ENCODE measurements at regions not wholly inside any gene's neighbourhood (a gene's known extent, or its start where the extent isn't known, plus 50 kb on each side); places are given as distances from the start of the nearest gene placed in this dataset.
A peak's percentile ranks its signal among the peaks of the same experiment; 100 is the strongest.
"Not testable (repeated sequence)": the region's sequence is repeated elsewhere in the genome, so short reads cannot be mapped to it uniquely, and the experiment has no call there.

DNA sequence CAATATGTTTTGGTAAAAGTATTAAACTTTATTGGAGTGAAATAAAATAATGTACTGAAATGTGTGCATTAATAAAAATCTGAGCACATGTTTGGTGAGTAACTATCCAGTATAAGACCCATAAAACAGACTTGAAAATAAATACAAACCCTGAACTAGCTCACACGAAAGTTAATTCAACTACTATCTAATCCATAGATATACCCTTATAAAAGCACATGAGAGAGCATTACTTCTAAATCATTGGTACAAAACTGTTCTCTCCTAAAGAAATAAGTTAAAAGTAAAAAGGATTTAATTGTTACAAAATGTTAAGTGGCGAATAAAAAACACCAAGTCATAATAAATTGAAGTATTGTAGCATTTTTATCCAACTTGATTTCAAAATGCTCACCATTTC is 295.6 kb downstream of the PTPRC start:
- no peak for DNase-seq (ENCODE audit: low spot score)

DNA sequence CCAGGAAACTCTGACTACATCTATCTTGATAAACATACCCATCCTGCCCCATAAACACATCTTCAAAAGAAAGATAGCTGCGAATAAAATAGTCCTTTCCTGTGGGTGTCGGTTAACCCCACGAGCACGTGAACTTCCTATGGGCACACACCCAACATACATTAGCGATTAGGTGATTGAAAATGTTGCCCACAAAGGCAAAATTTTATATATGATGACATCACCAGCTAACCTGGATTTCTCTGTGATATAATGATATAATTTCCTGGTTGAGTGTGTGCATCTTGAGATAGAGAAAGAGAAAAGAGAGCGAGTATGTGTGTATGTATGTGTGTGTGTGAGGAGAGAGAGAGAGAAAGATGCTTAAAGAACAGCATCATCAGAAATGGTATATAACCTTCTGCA is 296.1 kb downstream of the PTPRC start:
- no peak for DNase-seq (ENCODE audit: low spot score)

DNA sequence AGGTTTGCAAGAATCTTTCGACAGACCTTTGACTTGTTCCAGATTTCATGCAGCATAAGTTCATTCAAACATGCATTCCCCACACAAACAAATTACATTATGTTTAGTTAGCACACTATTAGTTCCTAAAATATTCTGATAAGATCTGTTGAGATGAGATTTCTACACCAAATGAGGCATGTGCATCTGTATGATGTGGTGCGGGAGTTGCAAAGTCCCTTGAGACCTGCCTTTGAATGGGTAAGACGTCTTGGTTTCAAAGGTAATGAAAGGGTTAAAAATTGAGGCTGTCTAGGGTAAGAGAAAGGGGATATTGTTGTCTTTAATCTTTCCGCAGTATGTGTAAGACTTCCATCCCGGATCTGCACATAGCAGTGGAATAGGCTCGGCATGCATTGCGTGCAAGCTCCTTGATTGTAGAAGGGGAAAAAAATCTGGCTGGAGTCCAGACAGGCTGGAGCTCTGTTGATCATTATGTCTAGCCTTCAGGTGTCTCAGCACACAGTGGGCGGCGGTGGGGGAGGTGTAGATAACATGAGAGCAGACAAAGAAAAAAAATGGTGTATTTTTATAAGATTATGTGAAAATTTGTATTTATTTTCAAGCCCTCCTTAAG is 296.6 kb downstream of the PTPRC start:
- peak; percentile 75 for DNase-seq (ENCODE audit: low spot score)

DNA sequence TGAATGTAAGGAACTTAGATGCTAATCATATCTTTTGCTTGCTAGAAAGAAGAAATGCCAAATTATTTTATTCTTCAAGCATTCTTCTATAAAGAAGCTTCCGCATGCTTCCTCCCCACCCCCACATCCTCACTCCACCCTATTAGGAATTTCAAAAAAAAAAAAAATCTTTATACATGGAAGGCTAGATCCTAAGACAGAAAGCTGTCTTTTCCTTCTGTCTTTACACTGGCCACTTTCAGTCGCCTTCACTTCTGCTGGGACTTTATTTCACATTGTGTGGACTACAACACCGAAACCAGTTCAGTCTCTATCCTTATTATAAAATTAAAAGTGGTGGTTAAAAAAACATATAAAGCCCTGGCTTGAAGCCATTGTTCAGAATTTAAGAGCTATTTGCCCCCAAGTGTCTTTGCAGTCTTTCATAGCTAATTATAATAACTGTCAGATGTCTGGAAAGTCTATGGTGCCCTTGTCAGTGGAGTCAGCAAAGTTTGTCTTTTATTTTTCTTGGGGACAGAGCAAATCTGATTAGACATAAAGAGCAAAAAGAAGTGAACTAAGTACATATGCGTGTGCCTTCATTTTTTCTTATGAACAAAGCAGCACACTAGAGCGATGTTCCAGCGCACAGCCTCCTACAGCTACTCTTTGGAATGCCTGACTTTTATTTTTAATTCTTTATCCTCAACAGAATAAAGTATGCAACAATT is 297.7 kb downstream of the PTPRC start:
- no peak for DNase-seq (ENCODE audit: low spot score)

DNA sequence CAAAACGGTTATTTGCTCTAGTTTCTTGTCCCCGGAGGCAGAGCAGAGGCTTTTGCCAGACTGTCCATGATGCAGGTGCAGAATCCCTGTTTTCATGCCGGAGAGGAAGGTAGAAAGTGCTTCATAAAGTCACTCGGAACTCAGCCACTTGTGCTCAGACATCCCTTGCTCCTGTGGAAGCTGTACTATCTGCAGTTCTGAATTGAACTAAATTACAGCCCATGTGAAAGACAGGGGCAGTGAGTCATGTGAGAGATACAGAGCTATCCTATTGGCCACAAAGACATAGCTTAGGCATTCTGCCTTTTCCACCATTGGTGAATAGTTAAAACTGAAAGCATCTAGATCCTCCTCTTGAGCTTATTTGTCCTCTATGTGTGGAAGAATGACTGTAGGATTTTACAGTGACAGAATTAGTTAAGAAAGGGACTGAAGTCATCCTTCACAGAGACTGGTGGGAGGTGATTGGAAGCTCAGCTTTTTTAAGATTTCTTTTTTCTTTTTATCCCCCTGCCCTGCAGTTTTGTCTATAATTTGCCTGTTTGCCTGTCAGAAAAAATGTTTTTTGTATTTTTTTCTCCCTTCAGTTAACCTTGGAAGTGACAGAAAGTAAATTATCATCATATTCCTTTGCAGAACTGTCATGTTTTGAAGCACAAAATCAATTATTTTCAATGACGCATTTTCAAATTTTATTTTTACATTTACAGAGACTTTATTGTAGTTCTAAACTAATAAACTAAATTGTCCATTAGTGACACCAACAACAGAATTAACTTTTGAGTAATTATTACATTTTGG is 298.6 kb downstream of the PTPRC start:
- DNase-seq (ENCODE audit: low spot score): peak; percentile 72

DNA sequence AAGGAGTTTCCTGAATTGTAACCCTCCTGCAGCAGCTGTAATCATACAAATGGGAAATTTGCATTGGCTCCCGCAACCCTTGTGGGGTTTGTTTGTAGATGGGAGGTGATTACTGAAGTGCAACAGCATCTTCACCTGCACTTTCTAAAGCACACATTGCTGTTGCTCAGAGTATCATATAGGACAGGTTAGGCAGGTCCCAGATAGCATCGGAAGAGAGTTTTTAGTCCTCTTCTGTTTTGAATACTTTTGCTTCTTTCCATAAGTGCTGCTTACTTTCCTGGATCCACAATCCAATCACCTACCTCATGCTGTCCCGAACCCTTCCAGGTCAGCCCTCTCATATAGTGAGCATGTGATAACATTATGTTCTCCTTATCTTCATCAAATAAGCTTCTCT is 300.4 kb downstream of the PTPRC start:
- no peak for DNase-seq (ENCODE audit: low spot score)

DNA sequence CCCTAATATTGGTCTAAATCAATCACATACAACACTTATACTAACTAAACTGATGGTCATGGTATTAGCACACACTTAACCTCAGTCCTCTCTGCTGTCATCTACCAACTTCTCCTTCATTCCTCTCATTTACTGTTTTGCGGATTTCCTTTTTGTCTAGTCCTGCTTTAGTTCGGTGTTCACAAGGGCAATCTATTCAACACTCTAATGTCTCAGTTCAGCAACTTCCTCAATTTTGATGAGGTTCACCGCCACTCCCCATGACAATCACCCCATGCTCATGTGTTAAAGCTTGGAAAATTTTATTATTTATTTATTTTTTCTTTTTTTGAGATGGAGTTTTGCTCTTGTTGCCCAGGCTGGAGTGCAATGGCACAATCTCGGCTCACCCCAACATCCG is 301.1 kb downstream of the PTPRC start:
- no peak for DNase-seq (ENCODE audit: low spot score)

DNA sequence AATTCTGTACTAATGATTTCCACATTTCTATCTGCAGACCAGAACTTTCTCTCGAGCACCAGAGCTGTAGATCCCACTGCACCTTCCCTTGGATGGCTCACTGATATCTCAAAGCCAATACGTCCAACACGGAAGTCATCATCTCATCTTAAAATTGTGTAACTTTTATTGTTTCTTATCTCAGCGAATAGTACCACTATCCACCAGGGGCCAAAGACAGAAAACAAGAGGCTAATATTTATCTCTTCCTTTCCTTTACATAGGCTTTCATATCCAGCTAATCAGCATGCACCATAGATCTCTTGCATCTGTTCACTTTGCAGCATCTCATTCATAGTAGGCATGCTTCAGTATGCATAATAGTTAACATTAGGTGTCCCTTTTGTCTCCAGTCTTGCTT is 303.6 kb downstream of the PTPRC start:
- no peak for DNase-seq (ENCODE audit: low spot score)

DNA sequence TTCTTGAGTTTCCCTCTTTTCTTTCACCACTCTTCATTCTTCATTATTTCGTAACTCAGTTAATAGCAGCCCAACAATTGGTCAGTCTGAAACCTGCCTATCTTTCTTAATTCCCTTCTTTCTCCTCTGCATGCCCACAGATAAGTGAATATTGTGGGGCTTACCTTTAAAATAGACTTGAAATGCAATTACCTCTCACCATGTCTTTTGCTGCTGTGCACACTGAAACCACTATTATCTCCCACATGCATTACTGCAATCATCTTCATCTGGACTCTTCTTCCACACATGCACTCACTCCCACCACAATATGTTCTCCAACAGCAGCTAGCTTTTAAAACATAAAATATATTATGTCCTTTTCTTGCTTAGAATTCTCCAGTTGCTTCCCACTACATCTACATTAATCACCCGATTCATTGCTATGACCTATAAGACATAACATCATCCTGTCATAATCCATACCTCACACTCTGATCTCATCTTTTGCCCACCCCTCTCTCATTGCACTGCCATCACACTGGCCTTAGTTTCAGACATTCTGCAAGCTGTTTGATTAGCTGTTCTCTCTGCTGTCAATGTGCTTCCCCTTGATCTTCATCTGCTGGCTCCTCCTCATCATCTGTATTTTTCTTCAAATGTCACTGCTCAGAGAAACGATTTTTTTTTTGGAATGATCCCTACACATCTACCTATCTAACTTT is 304.8 kb downstream of the PTPRC start:
- no peak for DNase-seq (ENCODE audit: low spot score)

DNA sequence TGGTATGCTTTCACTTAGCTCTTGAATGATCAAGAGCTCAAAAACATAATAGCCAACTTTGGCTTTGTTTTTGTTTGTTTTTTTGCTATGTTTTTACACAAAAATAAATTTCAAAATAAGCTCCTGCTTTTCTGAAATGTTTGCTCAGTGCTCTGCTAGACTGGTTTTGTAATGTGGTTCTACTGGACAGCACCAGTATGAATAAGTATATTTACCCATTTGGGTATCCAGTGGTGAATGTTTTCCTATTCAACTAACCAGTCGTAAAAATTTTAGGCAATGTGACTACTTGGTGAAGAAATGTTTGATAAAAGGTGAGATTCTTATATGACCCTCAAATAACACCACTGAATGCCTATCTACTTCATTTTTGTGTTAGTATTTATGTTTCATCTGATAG is 308.6 kb downstream of the PTPRC start:
- no peak for DNase-seq (ENCODE audit: low spot score)

DNA sequence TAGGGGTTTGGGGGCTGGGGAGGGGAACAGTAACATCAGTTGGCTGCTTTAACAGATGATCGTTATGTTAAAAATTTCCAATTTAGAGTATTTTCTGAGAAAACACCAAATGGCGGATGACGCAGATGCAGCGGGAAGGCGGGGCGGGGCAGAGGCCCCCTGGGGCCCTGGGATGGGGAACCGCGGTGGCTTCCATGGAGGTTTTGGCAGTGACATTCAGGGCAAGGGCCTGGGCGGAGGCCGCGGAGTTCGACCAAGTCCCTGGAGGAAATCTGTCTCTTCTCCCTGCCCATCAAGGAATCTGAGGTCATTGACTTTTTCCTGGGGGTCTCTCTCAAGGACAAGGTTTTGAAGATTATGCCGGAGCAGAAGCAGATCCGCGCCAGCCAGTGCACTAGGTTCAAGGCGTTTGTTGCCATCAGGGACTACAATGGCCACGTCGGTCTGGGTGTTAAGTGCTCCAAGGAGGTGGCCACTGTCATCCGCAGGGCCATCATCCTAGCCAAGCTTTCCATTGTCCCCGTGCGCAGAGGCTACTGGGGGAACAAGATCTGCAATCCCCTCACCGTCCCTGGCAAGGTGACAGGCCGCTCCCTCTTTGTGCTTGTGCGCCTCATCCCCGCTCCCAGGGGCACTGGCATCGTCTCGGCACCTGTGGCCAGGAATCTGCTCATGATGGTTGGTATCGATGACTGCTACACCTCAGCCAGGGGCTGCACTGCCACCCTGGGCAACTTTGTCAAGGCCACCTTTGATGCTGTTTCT is 310.2 kb downstream of the PTPRC start:
- no peak for DNase-seq (ENCODE audit: low spot score)

DNA sequence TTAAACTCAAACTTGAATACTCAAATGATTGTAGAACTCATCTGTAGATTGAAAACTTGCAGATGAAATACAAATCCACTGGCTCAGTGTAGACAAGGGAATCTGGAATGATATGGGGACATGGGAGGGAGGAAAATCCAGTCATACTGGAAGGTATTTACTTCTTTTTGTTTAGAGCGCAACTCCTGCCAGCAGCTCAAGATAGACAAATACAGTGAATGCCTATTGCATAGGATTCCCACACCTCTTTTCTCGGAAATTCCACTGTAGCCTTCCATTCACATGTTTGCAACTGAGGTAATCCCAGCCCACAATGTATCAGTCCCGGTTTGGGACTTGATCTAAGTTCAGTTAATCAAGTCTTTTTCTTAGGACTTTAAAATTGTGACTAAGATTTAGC is 311.2 kb downstream of the PTPRC start:
- DNase-seq (ENCODE audit: low spot score): no peak

DNA sequence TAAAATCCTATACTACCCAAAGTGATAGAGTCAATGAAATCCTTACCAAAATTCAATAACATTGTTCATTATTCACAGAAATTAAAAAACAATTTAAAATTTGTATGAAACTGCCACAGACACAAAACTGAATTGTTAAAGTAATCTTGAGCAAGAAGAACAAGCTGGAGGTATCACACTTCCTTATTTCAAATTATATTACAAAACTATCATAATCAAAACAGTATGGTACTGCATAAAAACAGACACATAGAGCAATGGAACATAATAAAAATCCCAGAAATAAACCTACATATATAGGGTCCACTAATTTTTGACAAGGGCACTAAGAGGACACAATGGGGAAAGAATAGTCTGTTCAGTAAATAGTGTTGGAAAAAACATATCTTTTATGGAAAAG is 316.2 kb downstream of the PTPRC start:
- DNase-seq (ENCODE audit: low spot score): no peak

DNA sequence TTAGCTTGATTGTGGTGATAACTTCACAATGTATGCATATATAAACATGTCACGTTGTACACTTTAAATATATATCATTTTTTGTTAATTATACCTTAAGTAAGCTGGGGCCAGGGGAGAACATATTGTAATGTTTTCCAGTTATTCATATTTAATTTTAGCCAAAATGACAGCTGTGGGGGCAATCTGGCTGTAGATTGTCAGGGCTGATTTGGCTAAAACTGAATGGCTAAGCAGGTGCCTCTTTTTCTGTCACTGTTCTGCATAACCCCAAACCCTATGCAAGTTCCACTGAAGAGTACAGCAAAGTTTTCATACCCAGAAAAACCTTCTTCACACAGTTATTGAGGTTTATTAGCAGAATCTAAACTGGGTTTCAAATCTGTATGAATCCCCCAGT is 318.2 kb downstream of the PTPRC start:
- DNase-seq (ENCODE audit: low spot score): no peak

DNA sequence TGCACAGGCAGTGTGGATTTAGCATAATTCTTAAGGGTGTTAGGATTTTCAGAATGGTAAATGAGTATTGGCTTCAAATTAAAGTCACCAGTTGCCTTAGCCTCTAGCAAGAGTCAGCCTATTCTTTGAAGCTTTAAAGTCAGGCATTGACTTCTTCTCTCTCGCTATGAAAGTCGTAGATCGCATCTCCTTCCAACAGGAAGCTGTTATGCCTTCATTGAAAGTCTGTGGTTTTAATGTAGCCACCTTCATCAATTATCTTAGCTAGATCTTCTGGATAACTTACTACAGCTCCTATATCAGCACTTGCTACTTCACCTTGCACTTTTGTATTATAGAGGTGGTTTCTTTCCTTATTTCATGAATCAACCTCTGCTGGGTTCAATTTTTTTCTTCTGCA is 320.2 kb downstream of the PTPRC start:
- DNase-seq (ENCODE audit: low spot score): no peak

DNA sequence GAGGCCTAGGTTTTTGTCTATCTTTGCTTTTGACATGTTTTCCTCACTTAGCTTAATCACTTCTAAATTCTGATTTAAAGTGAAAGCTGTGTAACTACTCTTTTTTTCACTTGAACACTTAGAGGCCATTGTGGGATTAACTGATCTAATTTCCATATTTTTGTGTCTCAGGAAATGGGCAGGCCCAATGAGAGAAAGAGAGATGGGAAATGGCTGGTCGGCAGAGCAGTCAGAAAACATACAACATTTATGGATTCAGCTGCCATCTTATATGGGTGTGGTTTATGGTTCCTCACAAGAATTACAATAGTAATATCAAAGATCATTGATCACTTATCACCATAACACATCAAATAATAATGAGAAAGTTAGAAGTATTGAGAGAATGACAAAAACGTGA is 320.8 kb downstream of the PTPRC start:
- no peak for DNase-seq (ENCODE audit: low spot score)

DNA sequence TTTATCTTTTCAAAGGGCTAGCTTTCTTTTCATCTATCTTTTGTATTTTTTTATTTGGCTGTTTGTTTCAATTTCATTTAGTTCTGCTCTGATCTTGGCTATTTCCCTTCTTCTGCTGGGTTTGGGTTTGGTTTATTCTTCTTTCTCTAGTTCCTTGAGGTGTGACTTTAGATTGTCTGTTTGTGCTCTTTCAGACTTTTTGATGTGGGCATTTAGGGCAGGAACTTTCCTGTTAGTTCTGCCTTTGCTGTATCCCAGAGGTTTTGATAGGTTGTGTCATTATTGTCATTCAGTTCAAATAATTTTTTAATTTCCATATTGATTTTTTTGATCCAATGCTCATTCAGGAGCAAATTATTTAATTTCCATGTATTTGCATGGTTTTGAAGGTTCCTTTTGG is 325.0 kb downstream of the PTPRC start:
- not testable (repeated sequence) for DNase-seq (ENCODE audit: low spot score)

DNA sequence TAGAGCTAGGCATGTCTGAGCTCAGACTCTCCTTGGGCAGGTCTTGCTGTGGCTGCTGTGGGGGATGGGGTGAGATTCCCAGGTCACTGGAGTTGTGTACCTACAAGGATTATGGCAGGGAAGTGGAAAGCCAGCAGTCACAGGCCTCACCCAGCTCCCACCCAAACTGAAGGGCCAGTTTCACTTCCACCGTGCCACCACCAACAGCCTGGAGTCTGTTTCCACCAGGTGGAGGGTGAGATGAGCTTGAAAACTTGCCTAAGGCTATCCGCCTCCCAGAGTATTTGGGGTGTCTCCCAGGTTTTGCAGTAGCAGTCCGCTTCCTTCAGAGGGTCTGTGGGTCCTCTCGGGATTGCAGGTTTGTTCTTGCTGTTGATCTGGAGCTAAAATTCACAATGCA is 327.7 kb downstream of the PTPRC start:
- DNase-seq (ENCODE audit: low spot score): no peak

DNA sequence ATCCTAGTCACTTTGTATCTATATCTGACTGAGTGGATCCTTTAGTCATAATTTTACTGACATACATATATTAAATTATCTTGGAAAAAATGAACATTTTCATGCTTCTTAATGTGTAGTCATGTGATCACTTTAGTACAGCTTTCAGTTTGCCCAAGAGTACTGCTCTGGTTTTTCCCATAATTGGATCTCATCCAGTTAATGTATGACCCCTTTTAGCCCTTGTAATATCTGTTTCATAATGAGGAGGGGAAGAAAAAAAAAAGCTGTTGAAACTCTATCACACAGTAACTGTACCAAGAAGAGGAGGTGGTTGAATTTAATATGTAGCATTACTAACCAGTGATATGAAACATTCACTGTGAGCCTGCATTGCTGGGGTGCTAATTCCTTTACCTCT is 328.7 kb downstream of the PTPRC start:
- DNase-seq (ENCODE audit: low spot score): no peak

DNA sequence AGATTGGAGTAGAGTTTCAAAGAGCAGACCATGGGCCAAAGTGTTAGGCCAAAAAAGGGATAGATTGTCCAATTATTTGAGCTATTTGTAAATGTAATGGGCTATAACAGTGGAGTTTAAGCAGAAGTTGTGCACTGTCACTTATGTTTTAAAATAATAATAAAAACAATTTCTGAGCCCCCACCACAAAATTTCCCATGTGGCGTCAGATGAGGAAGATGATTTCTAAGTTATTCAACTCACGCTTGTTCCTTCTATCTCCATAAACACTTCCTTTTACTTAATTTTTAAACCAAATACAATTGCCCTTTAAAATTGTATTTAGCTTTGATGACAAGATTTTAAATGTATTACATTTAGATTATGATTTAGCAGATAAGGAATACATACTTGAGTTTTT is 330.0 kb downstream of the PTPRC start:
- no peak for DNase-seq (ENCODE audit: low spot score)

DNA sequence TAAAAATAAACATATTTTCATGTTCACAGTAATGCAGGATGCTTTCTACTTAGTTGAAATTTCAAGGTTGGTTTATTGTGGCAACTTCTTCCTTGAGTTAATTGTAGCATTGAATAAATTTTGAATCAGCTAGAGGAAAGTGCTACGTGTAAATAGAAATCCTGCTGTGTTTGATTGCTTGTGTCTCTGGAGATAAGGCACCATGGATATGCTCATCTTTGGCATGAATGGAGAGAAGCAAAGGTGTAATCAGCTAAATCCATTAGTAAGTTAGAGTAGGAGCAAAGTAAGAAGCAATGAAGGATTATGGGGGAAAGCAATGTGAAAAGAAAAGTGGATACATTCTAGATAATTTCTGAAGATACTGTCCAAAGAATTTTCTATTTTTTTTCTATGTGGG is 331.1 kb downstream of the PTPRC start:
- no peak for DNase-seq (ENCODE audit: low spot score)

DNA sequence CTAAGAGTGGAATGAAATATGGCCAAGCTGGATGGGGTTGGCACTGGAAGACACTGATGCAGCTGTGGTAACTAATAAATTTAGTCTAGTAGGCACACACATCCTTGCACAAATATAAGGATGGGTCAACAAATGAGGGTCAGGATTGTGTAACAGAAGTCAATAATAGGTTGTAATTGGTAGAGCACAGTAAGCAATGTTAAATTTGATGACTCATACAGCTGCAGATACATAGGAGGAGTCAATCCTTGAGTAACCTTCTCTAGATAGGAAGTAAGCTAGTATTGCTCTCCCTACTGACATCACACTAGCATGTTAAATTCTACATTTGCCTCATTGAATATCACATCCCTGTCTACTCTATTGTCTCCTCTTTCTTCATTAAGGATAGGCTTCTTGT is 332.1 kb downstream of the PTPRC start:
- no peak for DNase-seq (ENCODE audit: low spot score)
